ENCODE measurements at regions not wholly inside any gene's neighbourhood (a gene's known extent, or its start where the extent isn't known, plus 50 kb on each side); places are given as distances from the start of the nearest gene placed in this dataset.

DNA sequence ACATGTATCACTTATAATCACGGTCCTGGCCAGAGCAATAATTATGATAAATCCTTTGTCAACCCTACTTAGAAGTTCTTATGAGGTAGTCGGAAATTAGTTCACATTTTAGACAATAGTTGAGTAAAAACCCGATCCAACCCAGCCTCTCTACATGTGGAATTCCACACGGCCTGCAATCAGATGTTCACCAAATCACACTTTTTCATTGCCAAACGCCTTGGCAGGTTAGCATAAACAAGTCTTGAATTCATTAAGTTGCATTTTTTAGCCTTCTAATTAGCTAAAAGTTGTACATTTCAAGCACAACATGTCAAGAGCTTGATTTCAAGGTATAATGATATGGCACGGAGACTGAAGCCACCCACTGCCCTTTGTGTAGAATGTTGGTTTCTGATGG, 65.3 kb downstream of the FOXL1 start:
- TF ChIP-seq CTCF (IDR thresholded peaks at IDR 0.05) (no peak), POLR2AphosphoS5 (IDR thresholded peaks at IDR 0.05) (no peak), POLR2A (IDR thresholded peaks at IDR 0.05) (no peak)
